NCI-H2227 (cell line): ENCODE measurements at regions not wholly inside any gene's neighbourhood (a gene's known extent, or its start where the extent isn't known, plus 50 kb on each side); places are given as distances from the start of the nearest gene placed in this dataset.

Experiments
- DNase-seq: peaks from one replicate; lab custom pipeline; 2025; ENCODE audit not compliant: unreplicated experiment; lab: John Stamatoyannopoulos, UW

DNA sequence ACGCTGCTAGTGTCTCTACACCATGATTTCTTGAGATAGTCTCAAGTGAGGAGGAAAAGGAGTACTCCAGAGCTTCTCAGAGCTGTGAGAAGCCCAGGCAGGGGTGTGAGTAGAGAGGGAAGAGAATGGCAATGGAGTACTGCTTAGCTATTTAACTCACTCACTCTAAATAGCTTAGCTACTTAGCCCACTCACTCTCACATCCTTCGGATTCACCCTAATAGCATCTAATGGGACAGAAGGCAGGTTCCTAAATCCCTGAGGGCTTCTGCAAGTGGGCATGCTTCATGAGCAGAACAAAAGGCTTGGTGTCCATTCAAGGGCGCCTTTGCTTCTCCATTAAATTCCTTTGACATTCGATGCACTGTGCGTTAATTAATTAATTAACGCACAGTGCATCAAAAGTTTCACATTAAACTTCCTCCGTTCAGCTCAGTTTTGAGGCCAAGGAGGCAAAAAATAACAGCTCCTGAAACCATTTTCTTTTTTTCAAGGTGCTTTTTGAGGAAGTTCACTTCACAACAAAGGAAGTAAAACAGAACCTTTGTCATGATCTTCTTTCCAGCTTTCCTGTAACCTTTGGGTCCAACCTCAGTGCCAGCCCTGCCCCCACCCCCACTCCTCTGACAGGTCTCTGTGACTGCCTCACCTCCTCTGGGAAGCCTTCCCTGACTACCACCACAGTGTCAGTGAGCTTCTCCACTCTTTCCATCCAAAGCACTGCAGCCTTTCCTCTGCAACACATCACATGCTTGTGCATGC lies 294.0 kb downstream of the SEC61B start:
- DNase-seq: no peak

DNA sequence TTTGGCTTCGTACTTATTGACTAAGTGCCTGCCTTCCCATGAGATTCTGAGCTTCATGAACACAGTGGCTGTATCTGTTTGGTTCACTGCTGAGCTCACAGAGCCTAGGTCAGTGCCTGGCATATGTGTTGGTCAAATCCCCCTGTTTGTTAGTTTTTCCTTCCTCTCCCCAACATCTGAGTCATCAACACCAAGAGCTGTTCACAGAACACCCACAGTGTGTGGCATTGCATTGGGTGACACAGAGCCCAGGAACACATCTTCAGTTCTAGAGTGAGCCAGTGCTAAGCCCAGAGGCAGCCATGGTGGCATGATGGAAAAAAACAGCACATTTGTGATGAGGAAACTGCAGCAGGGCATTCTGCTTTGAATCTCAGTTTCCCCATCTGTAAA lies 294.6 kb downstream of the SEC61B start:
- DNase-seq: no peak

DNA sequence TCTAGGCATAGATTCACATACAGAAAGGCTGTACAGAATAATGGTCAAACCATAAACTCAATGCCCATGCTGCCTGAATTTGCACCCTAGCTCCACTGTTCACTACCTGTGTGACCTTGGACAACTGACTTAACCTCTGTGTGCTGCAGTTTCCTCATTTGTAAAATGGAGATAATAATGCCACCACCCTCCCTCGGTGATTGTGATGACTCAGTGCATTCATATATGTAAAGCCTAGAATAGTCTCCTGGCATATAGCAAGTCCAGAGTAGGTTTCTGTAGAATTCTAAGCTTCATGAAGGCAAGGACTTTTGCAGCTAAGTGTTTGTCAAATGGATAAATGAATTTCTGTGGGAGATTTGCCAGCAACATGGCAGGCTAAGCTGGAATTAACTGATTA lies 297.8 kb upstream of the NR4A3 start:
- no peak for DNase-seq

DNA sequence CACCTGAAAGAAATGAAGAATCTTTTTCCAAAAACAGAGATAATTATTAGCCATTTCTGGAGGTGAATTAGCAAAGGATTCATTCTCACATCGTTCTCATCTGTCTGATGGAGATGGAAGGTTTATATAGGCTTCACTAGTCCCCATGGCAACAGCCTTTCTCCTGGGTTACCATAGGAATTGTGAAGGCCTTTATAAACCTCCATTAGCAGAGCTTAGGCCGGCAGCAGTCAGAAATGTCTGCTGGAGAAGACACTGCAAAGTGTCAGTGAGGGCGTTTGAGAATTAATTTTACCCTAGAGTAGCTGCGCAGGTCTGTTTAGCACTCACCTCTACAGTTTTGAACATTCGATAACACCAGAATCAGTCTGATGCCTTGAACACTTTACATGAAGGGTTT lies 290.4 kb upstream of the NR4A3 start:
- DNase-seq: no peak

DNA sequence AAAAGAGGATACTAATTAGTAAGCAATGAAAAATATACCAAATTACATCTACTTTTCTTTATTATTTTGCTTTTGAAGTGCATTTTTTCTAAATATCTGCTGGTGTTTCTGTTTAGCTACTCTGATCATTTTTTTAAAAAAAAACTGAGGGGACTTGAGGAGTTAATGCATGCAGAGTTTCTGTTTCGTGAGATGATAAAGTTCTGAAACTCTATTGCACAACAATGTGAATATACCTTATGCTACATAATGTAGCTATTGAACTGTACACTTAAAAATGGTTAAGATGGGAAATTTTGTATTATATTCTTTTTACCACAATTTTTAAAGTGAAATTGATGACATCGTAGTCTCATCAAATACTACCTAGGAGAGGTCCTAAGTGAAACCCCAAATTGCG lies 288.3 kb upstream of the NR4A3 start:
- DNase-seq: no peak

DNA sequence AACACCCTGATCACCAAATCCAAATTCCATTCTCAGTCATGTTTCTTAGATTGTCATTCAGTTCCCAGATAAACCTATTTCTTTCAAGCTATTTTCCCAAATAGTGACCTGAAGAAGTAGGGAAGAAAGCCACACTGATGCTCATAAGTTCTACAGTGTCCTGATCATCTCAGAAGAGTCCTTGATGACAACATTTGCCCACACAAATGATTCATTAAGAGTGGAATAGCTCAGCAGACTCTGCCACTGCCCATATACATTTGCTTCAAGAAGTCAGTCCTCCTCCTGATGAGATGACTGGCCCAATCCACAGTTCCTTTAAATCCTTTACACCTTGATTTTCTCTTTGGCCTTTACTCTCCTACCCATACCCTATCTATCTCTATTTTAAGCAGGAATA lies 283.7 kb upstream of the NR4A3 start:
- DNase-seq: no peak

DNA sequence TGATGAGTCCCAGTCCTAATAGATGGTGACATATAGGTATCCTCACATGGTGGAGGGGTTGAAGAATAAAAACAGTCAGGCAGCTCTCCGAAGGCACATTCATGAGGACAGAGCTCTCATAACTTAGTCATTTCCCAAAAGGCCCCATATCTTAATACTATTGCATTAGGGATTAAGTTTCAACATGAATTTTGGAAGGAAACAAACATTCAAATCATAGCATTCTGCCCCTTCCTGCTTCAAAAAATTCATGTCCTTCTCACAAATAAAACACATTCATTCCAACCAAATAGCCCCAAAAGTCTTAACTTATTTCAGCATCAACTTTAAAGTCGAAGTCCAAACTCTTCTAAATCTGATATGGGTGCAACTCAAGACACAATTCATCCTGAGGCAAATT lies 277.2 kb upstream of the NR4A3 start:
- DNase-seq: no peak

DNA sequence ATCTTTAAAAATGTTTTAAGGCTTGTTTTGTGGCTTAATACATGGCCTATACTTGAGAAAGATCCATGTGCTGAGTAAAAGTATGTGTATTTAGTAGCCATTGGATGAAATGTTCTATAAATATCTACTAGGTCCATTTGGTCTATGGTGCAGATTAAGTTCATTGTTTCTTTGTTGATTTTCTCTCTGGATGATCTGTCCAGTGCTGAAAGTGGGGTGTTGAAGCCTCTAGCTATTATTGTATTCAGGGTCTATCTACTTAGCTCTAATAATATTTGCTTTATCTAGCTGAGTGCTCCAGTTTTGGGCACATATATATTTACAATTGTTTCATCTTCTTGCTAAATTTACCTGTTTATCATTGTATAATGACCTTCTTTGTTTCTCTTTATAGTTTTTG lies 272.2 kb upstream of the NR4A3 start:
- no peak for DNase-seq

DNA sequence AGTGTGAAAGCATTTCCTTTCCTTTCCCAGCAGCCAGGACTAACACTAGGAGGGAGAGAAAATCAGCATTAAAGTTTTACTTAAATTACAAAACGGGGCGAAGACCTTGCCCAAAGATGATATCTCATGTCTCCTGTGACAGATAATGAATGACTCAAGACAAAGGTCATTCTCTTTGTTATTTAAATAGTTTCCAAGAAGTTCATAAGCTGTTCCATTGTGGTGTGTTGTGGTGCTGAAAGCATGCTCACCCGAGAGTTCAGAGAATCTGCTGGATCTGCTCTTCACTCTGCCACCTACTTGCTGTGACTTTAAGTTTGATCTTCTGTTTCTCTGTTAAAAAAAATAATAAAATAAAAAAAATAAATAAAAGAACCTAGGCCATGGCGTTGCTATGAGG lies 265.9 kb upstream of the NR4A3 start:
- DNase-seq: no peak

DNA sequence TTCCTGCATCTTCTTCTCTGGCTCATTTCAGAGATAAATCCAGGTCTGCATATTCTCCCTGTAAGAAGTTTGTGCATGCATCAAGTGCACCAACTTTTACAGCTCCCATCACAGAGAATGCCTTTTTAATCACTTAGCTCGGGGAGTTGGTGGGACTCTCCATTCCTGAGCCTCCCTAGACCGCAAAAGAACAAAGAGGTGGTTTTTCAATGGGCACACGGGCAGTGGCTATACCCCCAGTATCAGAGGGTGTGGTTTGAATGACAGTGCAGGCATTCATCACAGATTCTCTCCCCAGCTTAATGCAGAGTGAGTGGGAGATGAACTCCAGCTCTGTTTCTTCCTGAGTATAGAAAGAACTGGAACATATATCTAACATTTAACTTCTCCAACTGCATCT lies 264.7 kb upstream of the NR4A3 start:
- DNase-seq: no peak

DNA sequence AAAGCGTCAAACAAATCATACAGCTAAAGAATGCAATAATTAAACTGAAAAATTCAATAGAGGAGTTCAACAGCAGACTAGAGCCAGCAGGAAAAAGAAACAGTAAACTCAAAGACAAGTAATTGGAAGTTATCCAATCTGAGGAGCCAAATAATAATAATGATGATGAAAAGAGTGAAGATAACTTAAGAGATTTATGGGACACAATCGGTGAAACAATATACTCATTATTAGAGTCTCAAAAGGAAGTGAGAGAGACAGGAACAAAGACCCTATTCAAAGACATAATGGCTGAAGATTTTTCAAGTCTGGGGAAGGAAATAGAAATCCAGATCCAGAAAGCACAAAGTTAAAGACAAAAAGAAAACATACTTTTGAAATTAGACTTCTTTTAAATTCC lies 263.9 kb upstream of the NR4A3 start:
- no peak for DNase-seq

DNA sequence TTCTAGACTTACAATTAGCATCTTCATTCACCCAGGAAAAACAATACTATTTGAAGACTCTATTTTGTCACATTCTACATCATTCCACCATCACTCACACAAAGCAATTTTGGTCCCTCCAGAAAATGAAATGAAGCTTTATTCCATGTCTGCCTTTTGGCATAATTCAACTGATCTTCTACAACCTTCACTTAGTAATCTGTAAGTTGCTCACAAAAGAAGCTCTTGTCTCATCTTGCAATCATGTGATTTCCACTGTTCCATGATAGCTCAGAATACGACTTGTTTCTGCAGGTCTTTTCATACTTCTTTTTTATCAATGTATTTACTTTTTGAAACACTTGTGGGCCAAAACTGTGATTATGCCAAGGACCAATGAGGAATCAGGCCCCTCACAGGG lies 261.9 kb upstream of the NR4A3 start:
- DNase-seq: no peak

DNA sequence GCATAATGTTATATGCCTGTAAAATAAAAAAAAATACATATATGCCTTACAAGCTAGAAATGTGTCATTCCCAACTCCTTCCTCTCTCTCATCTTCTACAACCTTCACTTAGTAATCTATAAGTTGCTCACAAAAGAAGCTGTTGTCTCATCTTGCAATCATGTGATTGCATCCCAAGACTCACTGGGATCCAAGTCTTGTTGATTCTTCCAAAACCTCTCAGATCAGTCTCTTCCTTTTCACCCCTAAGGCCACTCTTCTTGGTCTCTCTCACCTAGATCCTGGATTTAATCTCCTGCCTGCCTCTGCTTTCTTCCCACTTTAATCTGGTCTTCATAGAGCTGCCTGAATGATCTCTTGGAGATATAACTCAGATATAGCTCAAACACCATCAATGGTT lies 261.1 kb upstream of the NR4A3 start:
- no peak for DNase-seq

DNA sequence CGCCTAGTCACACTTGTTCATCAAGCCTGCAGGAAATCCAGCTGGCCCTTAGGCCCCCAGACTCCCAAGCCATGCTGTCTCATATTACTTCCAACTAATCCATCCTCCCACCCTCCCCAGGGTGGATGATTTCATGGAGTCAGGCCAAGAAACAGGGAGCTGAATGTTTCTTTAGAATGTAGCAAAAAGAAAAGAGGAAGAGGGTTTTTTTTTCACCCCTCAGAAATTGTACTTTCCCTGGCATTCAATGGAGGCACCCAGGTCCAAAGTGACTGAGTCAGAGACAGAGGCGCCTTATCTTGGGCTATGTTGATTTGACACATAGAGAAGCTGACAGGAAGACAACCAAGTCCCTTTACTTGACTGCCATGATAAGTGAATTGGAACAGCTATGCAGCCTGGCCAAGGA lies 260.2 kb upstream of the NR4A3 start:
- no peak for DNase-seq

DNA sequence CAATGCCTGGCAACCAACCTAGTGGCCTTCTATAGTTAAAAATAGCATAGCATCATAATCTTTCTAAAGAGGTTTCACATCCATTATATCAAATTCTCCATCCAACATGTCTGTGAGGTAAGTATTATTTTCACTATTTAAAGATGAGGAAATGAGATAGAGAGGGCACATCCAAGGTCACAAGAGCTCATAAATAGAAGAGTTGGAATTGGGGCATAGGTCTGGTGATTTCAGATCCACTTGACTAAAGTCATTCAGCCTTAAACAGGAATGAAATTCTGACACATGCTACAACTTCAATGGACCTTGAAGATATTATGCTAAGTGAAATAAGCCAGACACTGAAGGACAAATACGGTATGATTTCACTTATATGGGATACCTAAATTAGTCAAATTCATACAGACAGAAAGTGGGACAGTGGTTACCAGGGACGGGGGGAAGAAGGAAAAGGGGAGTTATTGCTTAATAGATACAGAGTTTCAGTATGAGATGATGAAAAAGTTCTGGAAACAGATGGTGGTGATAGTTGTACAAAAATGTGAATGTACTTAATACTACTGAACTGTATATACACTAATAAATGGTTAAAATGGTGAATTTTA lies 259.6 kb upstream of the NR4A3 start:
- no peak for DNase-seq

DNA sequence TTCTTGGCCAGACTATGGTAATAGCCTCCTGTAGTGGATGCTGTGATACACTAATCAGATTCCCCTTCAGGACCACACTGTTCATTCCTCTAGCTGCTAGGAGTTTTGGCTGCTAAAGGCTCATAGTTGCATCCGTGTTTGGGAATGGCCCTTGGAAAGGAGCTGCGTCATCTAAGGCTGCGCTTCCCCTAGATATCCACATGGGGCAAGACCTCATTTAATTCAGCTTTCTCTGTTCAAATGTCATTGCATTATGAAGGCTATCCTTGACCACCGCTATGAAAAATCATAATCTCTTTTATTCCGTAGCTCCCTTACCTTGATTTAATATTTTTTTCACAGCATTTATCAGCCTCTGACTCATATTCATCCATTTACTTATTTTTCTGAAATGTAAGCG lies 258.3 kb upstream of the NR4A3 start:
- DNase-seq: no peak

DNA sequence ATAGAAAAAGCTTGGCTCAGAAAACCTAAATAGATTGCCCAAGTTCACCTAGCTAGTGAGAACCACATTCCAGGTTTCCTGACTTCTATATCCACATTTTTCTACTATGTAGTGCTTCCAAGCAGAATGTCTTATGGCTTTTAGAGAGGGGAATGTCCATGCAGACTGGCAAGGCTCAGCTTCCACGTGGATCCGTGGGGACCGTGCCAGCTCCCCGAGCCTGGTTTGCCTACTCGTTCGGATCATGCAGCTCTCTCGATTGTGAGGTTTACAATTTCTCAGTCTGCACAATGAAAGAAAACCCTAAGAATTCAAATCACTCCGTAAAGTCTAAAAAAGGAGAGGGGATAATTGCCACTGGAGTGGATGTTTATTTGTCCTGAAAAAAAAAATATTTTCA lies 256.5 kb upstream of the NR4A3 start:
- no peak for DNase-seq

DNA sequence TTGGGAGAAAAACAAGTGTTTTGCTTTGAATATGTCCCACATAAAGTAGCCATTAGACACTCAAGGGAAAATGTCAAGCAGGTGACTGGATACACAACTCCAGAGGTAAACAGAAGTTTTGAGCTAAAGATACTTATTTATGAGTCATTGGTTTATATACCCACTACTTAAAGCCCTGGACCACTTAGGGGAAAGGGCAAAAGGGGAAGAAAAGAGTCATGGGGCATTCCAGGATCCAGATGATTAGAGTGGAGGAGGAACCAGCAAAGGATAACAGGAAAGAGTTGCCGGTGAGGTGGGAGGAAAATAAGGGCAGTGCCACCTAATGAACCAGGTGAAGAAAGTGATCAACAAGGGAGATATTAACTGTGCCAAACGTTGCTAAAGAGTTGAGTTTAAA lies 254.2 kb upstream of the NR4A3 start:
- DNase-seq: no peak

DNA sequence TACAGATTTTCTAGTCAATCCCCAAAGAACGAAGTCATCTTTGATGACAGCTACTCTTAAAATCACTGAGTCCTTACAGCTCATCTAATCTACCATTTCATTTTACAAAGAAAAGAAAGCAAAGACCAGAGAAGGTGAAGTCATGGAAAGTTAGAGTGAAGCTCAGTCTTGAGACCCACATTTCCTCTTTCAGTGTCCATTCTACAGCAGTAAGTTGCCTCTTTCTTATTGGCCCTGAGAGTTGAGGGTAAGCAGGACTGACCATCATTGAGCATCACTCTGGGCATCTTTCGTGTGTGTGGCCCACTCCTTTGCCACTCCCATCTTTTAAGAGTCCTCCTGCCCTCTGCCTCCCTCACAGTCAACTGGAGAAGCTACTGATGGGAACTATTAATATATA lies 251.8 kb upstream of the NR4A3 start:
- no peak for DNase-seq

DNA sequence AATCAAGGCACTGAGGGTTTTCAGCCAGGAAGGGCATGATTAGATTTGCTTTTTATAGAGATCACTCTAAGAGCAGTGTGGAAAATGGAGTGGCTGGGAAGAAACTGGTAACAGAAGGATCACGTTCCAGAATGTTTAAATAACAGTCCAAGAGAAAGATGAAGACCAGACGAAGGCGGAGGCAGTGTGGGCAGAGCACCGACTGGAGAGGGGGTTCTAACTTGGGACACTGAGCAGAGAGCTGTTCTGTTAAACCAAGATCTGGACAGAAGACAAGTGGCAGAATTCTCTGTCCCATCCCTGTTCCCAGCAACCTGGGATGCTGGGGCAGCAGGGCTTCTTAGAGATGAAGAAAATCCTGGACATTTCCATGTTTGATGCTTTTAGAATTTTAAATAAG lies 249.1 kb upstream of the NR4A3 start:
- DNase-seq: no peak

DNA sequence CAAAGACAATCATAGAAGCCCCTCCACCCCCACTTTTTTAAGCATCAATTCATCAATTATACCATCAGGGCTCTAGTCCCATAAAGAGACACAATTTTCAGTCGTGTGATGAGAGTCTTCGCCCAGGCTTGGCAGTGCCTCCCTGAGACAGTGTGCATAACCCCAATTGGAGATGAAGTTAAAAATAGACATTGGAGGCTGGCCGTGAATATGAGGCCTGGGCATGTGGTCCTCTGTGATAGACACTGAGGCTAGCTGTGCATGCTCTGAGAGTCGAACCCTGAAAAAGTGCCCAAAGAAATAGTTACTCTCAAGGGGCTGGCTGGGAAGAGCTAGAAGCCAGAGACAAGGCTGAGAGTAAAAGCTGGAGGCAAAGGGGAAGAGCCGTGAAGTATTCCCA lies 248.6 kb upstream of the NR4A3 start:
- no peak for DNase-seq

DNA sequence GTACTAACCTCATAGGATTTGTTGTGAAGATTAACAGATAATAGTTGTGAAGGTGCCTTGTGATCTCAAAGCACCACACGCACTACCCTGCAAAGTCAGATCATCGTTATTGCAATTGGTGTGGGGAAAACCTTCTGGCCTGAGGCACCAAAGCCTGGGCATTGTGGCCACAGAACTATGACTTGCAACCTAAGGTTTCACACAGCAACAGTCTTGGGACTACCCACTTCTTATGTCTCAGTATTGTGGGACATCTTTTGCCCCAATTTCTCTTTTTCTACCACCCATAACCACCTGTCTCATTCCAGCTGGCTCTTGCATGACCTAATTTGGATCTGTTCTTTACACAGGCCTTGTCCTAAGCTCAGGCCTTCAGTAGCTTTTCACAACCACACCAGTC lies 247.8 kb upstream of the NR4A3 start:
- DNase-seq: no peak

DNA sequence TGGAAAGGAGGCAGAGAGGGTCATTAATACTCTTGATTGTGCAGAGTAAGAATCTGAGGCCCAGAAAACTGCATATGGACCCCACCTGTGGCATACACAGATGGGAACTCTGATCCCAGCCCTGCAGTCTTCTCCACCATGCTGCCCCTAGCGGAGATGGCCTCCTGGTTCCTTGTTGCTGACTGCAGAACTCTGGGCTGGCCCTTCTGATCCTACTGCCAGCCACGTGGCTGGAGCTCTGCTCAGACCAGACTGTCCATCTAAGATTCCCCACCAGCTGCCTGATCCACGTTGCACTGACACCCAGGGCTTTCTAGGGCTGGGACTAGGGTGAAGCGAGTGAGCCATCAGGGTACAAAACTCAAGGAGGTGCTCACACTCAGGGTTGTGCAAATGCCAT lies 245.7 kb upstream of the NR4A3 start:
- DNase-seq: no peak
